ENCODE measurements at regions not wholly inside any gene's neighbourhood (a gene's known extent, or its start where the extent isn't known, plus 50 kb on each side); places are given as distances from the start of the nearest gene placed in this dataset.

- no peak for TF ChIP-seq CTCF (IDR thresholded peaks at IDR 0.05)
Observed at GRCh38 chr11:22115470-22116029, 77.3 kb upstream of the ANO5 start.

GRCh38 chr11:22130462-22131053 is 62.3 kb upstream of the ANO5 start:
- peak; percentile 40 for TF ChIP-seq CTCF (IDR thresholded peaks at IDR 0.05)

GRCh38 chr11:22133776-22134175 is 59.1 kb upstream of the ANO5 start:
- TF ChIP-seq CTCF (IDR thresholded peaks at IDR 0.05) = no peak

- no peak for TF ChIP-seq CTCF (IDR thresholded peaks at IDR 0.05)
Observed at GRCh38 chr11:22138264-22138663, 54.6 kb upstream of the ANO5 start.

Data from LNCAP (cell line).